ENCODE measurements at regions not wholly inside any gene's neighbourhood (a gene's known extent, or its start where the extent isn't known, plus 50 kb on each side); places are given as distances from the start of the nearest gene placed in this dataset.

DNA sequence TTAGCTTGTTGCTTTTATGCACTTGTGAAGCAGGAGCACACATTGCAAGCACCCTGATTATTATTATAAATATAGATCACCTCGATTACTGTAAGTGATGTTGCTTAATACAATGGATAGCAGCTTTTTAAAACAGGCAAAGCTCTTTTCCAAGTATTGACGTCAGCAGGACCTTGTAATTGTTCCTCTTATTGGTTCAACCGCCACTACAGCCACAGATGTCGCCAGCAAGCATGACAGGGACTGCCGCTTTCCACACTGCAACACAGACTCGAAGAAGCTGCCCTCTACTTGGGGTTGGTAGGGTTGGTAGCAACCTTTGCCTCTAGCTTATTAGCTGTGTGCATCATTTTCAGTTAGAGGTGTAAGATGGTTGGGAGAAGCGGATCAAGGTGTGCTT, 167.6 kb downstream of the ZNF365 start:
- TF ChIP-seq, protein P1, sequence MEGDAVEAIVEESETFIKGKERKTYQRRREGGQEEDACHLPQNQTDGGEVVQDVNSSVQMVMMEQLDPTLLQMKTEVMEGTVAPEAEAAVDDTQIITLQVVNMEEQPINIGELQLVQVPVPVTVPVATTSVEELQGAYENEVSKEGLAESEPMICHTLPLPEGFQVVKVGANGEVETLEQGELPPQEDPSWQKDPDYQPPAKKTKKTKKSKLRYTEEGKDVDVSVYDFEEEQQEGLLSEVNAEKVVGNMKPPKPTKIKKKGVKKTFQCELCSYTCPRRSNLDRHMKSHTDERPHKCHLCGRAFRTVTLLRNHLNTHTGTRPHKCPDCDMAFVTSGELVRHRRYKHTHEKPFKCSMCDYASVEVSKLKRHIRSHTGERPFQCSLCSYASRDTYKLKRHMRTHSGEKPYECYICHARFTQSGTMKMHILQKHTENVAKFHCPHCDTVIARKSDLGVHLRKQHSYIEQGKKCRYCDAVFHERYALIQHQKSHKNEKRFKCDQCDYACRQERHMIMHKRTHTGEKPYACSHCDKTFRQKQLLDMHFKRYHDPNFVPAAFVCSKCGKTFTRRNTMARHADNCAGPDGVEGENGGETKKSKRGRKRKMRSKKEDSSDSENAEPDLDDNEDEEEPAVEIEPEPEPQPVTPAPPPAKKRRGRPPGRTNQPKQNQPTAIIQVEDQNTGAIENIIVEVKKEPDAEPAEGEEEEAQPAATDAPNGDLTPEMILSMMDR (IDR thresholded peaks at IDR 0.05) = no peak
- no peak for TF ChIP-seq POLR2A (IDR thresholded peaks at IDR 0.05)
- no peak for TF ChIP-seq POLR2AphosphoS5 (IDR thresholded peaks at IDR 0.05)
- no peaks in the 10 kb centered on the region for H3K9me3 ChIP-seq
- no peaks in the 10 kb centered on the region for H3K4me1 ChIP-seq
- H3K4me3 ChIP-seq = no peak overlapping the region
- intact Hi-C loops (cut with DNase I; ENCODE audit: low total_unique reads) = no loop called here
- no peak overlapping the region for H3K27ac ChIP-seq
- no peak for DNase-seq (ENCODE audit: low spot score in 2 of 2)
- no peaks in the 10 kb centered on the region for H3K27me3 ChIP-seq
- H3K36me3 ChIP-seq = no peaks in the 10 kb centered on the region

DNA sequence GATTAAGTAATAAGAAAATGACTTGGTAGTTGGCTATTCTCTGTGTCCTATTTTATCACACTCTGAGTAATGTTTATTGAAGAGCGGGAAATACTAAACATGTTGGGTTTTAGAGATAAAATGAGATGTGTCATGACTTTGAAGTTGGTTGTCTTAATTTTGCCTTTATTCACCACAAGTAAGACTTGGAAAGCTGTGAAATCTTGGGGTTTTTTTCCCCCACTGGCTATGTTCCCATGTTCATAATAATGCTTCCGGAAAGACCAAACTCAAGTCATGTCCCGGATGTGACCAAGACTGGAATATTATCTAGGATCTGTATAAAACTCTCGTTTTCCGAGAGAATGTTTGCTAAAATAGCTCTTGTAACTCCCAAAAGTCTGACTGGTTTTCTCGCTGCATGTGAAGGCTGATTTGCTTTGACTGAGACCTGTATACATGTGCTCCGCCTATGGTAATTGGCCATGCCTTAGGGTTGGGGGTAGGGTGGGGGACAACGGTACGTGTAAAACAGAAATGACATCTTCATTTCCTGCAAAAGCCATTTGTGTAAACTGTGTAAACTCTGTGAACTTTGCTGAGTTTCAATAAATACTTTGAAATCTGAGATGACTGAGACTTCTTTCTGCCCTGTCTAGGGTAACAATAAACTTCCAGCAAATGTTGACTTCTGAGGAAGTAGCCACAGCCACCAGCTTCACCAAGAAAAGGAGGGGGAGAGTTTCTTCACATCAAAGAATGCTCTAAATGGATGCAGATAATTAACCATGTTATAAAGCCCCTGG, 169.6 kb downstream of the ZNF365 start:
- Histone ChIP-seq H3K4me1 (no peaks in the 10 kb centered on the region), H3K9me3 (no peaks in the 10 kb centered on the region), H3K36me3 (no peaks in the 10 kb centered on the region), H3K4me3 (no peak overlapping the region), H3K27ac (no peak overlapping the region), H3K27me3 (no peaks in the 10 kb centered on the region)
- TF ChIP-seq POLR2AphosphoS5 (IDR thresholded peaks at IDR 0.05) (no peak), POLR2A (IDR thresholded peaks at IDR 0.05) (no peak)
- TF ChIP-seq, protein P1 (IDR thresholded peaks at IDR 0.05) = no peak
- DNase-seq (ENCODE audit: low spot score in 2 of 2) = no peak
- intact Hi-C loops (cut with DNase I; ENCODE audit: low total_unique reads) = no loop called here

DNA sequence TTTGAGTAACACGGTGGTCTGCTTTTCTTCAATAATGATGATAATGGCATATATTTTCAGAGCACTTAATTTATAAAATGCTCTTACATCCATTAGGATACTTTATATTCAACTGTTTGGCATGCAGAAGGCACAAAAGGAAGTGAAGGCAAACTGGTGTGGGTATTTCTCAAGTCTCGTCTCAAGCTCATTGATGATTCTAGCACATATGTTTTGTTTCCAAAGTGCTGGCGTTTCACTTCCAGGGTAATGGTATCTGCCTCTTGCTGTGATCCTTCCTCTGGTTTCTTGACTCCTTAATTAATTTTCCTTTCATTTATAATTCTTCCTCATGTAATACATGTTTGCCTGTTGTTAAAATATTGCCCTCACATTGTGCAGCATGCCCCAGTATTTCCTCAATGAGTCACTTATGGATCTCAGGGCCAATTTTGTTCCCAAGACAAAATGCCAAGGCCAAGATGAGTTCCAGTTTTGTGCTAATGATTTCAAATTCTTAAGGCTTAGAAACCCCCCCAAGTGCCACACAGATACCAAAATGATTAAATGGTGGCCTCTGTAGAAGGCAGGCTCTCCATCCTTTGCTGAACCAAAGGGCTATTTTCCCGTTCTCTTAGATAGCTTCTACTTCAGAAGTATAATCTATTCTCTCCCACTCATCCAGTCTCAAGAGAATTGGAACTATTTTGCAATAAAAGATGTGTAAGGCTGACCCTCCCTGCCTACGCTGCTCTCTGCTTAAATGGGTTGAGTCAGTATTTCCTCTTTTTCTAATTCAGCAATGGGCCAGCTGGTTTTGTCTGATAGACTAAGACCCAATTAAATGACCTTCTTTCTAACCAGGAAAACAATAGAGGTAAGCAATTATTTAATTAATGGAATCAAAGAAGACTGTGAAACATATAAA, 171.2 kb downstream of the ZNF365 start:
- no peaks in the 10 kb centered on the region for H3K9me3 ChIP-seq
- DNase-seq (ENCODE audit: low spot score in 2 of 2) = no peak
- peak overlapping the region in 1 of 2 donors; percentile 38 for H3K27ac ChIP-seq
- no peaks in the 10 kb centered on the region for H3K36me3 ChIP-seq
- no peaks in the 10 kb centered on the region for H3K4me1 ChIP-seq
- H3K4me3 ChIP-seq = no peak overlapping the region
- intact Hi-C loops (cut with DNase I; ENCODE audit: low total_unique reads) = no loop called here
- H3K27me3 ChIP-seq = no peaks in the 10 kb centered on the region
- TF ChIP-seq, protein P1 (IDR thresholded peaks at IDR 0.05) = no peak
- TF ChIP-seq POLR2AphosphoS5 (IDR thresholded peaks at IDR 0.05) (no peak), POLR2A (IDR thresholded peaks at IDR 0.05) (no peak)

DNA sequence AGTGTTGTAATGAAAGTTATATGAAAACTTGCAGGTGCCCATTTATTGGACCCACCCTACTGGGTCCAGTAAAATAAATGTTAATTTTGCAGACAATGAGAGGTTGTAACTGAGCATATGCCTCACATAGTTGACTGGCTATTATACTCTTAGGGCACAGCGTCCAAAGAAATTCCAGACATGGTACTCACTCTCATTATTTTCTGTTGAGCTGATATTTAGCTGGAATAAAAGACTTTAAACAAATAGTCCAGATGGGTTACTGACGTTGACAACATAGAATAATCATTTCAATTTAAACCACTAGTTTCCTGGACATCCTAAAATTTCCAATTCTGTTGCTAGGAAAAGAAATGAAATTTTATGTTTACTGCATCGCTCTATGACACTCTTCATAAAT, 174.5 kb downstream of the ZNF365 start:
- Histone ChIP-seq H3K4me1 (no peaks in the 10 kb centered on the region), H3K27me3 (no peaks in the 10 kb centered on the region), H3K4me3 (no peak overlapping the region), H3K9me3 (no peaks in the 10 kb centered on the region), H3K36me3 (no peaks in the 10 kb centered on the region), H3K27ac (no peak overlapping the region)
- no peak for DNase-seq (ENCODE audit: low spot score in 2 of 2)
- intact Hi-C loops (cut with DNase I; ENCODE audit: low total_unique reads) = no loop called here
- TF ChIP-seq POLR2AphosphoS5 (IDR thresholded peaks at IDR 0.05) (no peak), POLR2A (IDR thresholded peaks at IDR 0.05) (no peak)
- TF ChIP-seq, protein P1 (IDR thresholded peaks at IDR 0.05) = no peak

DNA sequence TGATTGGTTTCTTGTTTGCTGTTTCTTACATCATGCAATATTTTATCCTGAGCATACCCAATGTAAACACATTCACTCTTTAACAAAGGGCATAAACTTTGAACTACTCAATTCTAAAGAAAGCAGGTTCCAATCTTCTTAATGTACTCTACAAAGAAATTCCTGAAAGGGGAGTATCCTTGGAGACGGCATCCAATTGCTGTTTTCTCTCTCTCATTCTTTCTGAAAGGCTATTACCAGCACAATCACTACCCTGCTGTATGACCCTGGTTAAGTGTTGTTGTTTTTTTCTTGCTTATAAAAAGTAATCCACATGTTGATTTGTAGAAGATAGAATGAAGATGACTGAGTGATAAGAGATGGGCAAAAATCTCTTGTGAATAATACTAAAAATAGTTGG, 176.0 kb downstream of the ZNF365 start:
- Histone ChIP-seq H3K27me3 (no peaks in the 10 kb centered on the region), H3K9me3 (no peaks in the 10 kb centered on the region), H3K4me3 (no peak overlapping the region), H3K27ac (no peak overlapping the region), H3K36me3 (no peaks in the 10 kb centered on the region), H3K4me1 (no peaks in the 10 kb centered on the region)
- TF ChIP-seq, protein P1 (IDR thresholded peaks at IDR 0.05) = no peak
- TF ChIP-seq POLR2A (IDR thresholded peaks at IDR 0.05) (no peak), POLR2AphosphoS5 (IDR thresholded peaks at IDR 0.05) (no peak)
- intact Hi-C loops (cut with DNase I; ENCODE audit: low total_unique reads) = no loop called here
- no peak for DNase-seq (ENCODE audit: low spot score in 2 of 2)

All from breast epithelium (tissue), 4 donors.